H1 (cell line): ENCODE measurements at regions not wholly inside any gene's neighbourhood (a gene's known extent, or its start where the extent isn't known, plus 50 kb on each side); places are given as distances from the start of the nearest gene placed in this dataset.

Source experiments
- ASH2L ChIP-seq: fragments of 200-600, 300-600 bp; sonication (generic); IDR thresholded peaks from one replicate; pipeline ENCODE4 v1.7.1; 2017; ENCODE audit warnings: low read length
- CEBPB ChIP-seq: IDR thresholded peaks from 2 replicates; pipeline ENCODE4 v1.6.1; 2012; ENCODE audit warnings: low read depth, low read length
- EZH2 ChIP-seq: fragments of 200-600 bp; sonication (generic); IDR thresholded peaks from 2 replicates; pipeline ENCODE4 v1.7.1; 2012; ENCODE audit warnings: low read depth, mild to moderate bottlenecking, moderate library complexity, low read length, inconsistent platforms; ENCODE audit not compliant: severe bottlenecking
- JUND ChIP-seq: IDR thresholded peaks from 2 replicates; pipeline ENCODE4 v1.6.1; 2011; ENCODE audit warnings: mild to moderate bottlenecking, improper control_type of control experiment, low read length
- SAP30 ChIP-seq: fragments of 300-600 bp; sonication (generic); IDR thresholded peaks from 2 replicates; pipeline ENCODE4 v1.7.1; 2012; ENCODE audit warnings: low read length, moderate library complexity, mild to moderate bottlenecking, inconsistent platforms; ENCODE audit not compliant: insufficient read depth, insufficient replicate concordance
- SRF ChIP-seq: IDR thresholded peaks from 2 replicates; pipeline ENCODE4 v1.6.1; 2011; ENCODE audit warnings: mild to moderate bottlenecking, low read depth, low read length, moderate library complexity
- TF ChIP-seq, protein P1 (sequence below): fragments of 300-600 bp; sonication (generic); IDR thresholded peaks from 2 replicates; pipeline ENCODE4 v1.7.1; 2012; ENCODE audit warnings: low read length, moderate library complexity, mild to moderate bottlenecking, inconsistent platforms; ENCODE audit not compliant: insufficient replicate concordance

DNA sequence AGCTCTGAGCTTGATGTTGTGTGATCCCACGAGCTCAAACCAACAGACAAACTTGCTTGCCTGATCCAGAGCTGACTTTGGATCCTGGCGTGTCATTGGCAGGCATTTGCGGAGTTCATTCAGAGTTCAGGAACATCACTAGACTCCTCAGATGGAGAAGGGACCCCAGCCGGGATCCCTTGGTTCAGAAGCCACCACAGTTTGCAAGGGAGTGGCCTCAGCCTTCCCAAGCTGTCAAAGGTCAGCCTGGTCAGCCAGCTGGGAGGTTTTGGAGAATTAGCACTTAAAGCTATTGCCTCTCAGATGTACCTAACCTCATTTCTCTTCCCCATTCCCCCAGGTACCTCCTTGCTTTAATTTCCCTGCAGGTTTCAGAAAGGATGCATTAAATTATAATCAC, 208.8 kb upstream of the SOX21 start (continued):
- TF ChIP-seq, protein P1, sequence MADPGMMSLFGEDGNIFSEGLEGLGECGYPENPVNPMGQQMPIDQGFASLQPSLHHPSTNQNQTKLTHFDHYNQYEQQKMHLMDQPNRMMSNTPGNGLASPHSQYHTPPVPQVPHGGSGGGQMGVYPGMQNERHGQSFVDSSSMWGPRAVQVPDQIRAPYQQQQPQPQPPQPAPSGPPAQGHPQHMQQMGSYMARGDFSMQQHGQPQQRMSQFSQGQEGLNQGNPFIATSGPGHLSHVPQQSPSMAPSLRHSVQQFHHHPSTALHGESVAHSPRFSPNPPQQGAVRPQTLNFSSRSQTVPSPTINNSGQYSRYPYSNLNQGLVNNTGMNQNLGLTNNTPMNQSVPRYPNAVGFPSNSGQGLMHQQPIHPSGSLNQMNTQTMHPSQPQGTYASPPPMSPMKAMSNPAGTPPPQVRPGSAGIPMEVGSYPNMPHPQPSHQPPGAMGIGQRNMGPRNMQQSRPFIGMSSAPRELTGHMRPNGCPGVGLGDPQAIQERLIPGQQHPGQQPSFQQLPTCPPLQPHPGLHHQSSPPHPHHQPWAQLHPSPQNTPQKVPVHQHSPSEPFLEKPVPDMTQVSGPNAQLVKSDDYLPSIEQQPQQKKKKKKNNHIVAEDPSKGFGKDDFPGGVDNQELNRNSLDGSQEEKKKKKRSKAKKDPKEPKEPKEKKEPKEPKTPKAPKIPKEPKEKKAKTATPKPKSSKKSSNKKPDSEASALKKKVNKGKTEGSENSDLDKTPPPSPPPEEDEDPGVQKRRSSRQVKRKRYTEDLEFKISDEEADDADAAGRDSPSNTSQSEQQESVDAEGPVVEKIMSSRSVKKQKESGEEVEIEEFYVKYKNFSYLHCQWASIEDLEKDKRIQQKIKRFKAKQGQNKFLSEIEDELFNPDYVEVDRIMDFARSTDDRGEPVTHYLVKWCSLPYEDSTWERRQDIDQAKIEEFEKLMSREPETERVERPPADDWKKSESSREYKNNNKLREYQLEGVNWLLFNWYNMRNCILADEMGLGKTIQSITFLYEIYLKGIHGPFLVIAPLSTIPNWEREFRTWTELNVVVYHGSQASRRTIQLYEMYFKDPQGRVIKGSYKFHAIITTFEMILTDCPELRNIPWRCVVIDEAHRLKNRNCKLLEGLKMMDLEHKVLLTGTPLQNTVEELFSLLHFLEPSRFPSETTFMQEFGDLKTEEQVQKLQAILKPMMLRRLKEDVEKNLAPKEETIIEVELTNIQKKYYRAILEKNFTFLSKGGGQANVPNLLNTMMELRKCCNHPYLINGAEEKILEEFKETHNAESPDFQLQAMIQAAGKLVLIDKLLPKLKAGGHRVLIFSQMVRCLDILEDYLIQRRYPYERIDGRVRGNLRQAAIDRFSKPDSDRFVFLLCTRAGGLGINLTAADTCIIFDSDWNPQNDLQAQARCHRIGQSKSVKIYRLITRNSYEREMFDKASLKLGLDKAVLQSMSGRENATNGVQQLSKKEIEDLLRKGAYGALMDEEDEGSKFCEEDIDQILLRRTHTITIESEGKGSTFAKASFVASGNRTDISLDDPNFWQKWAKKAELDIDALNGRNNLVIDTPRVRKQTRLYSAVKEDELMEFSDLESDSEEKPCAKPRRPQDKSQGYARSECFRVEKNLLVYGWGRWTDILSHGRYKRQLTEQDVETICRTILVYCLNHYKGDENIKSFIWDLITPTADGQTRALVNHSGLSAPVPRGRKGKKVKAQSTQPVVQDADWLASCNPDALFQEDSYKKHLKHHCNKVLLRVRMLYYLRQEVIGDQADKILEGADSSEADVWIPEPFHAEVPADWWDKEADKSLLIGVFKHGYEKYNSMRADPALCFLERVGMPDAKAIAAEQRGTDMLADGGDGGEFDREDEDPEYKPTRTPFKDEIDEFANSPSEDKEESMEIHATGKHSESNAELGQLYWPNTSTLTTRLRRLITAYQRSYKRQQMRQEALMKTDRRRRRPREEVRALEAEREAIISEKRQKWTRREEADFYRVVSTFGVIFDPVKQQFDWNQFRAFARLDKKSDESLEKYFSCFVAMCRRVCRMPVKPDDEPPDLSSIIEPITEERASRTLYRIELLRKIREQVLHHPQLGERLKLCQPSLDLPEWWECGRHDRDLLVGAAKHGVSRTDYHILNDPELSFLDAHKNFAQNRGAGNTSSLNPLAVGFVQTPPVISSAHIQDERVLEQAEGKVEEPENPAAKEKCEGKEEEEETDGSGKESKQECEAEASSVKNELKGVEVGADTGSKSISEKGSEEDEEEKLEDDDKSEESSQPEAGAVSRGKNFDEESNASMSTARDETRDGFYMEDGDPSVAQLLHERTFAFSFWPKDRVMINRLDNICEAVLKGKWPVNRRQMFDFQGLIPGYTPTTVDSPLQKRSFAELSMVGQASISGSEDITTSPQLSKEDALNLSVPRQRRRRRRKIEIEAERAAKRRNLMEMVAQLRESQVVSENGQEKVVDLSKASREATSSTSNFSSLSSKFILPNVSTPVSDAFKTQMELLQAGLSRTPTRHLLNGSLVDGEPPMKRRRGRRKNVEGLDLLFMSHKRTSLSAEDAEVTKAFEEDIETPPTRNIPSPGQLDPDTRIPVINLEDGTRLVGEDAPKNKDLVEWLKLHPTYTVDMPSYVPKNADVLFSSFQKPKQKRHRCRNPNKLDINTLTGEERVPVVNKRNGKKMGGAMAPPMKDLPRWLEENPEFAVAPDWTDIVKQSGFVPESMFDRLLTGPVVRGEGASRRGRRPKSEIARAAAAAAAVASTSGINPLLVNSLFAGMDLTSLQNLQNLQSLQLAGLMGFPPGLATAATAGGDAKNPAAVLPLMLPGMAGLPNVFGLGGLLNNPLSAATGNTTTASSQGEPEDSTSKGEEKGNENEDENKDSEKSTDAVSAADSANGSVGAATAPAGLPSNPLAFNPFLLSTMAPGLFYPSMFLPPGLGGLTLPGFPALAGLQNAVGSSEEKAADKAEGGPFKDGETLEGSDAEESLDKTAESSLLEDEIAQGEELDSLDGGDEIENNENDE: no peak
- TF ChIP-seq JUND (no peak), EZH2 (no peak), ASH2L (no peak), CEBPB (no peak), SAP30 (no peak), SRF (no peak)
